ENCODE measurements at regions not wholly inside any gene's neighbourhood (a gene's known extent, or its start where the extent isn't known, plus 50 kb on each side); places are given as distances from the start of the nearest gene placed in this dataset.

DNA sequence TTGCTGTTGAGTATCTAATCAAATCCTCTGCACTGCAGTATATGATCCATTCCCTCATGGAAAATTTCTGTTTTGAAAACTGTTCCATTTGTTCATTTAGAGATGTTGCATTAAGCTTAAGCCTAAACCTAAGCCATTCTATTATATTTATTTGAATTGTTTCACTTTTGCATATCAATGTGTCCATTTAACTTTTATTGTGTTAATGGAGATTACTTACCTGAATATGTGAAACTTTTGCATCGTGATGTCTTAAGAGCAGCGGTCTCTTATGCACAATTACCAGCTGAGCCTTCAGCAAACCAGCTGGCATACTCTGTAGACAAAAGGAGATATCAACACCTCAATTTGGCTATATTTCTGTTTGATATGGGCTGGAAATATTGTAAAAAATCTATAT lies 922.5 kb upstream of the FBXO33 start:
- TF ChIP-seq POLR2A (IDR thresholded peaks at IDR 0.05) = no peak
- TF ChIP-seq, protein P1, sequence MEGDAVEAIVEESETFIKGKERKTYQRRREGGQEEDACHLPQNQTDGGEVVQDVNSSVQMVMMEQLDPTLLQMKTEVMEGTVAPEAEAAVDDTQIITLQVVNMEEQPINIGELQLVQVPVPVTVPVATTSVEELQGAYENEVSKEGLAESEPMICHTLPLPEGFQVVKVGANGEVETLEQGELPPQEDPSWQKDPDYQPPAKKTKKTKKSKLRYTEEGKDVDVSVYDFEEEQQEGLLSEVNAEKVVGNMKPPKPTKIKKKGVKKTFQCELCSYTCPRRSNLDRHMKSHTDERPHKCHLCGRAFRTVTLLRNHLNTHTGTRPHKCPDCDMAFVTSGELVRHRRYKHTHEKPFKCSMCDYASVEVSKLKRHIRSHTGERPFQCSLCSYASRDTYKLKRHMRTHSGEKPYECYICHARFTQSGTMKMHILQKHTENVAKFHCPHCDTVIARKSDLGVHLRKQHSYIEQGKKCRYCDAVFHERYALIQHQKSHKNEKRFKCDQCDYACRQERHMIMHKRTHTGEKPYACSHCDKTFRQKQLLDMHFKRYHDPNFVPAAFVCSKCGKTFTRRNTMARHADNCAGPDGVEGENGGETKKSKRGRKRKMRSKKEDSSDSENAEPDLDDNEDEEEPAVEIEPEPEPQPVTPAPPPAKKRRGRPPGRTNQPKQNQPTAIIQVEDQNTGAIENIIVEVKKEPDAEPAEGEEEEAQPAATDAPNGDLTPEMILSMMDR (IDR thresholded peaks at IDR 0.05) = no peak
